HG02885 (cell line): ENCODE measurements at regions not wholly inside any gene's neighbourhood (a gene's known extent, or its start where the extent isn't known, plus 50 kb on each side); places are given as distances from the start of the nearest gene placed in this dataset.
"Not testable (repeated sequence)": the region's sequence is repeated elsewhere in the genome, so short reads cannot be mapped to it uniquely, and the experiment has no call there.

Experiments used
- ATAC-seq: cut with Tn5 transposase; IDR thresholded peaks from one replicate; pipeline ENCODE4 v1.9.1; 2021; ENCODE audit warnings: mild to moderate bottlenecking; ENCODE audit not compliant: unreplicated experiment, poor library complexity

- no peak for ATAC-seq
Measured at GRCh38 chr4:138645289-138645688, 370.3 kb upstream of the NOCT start.

GRCh38 chr4:138644322-138644721 lies 371.3 kb upstream of the NOCT start:
- no peak for ATAC-seq

DNA sequence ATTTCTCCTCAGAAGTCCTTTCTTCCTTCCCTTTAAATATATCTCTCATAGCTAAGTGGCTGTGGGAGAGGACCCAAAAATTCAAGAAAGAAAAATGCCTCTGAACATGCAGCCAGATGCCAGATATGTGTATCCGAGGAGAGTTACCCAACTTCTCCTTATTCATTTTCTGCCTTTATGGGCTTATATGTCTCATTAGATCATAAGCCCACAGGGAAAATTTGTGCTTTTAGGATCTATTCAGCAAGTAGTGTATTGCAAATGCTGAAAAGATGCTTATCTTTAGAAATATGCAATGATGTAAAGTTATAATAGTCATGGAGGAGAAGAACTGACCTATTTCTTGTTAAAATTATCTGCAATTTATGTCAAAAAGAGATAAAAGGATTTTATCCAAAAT lies 371.8 kb upstream of the NOCT start:
- no peak for ATAC-seq

DNA sequence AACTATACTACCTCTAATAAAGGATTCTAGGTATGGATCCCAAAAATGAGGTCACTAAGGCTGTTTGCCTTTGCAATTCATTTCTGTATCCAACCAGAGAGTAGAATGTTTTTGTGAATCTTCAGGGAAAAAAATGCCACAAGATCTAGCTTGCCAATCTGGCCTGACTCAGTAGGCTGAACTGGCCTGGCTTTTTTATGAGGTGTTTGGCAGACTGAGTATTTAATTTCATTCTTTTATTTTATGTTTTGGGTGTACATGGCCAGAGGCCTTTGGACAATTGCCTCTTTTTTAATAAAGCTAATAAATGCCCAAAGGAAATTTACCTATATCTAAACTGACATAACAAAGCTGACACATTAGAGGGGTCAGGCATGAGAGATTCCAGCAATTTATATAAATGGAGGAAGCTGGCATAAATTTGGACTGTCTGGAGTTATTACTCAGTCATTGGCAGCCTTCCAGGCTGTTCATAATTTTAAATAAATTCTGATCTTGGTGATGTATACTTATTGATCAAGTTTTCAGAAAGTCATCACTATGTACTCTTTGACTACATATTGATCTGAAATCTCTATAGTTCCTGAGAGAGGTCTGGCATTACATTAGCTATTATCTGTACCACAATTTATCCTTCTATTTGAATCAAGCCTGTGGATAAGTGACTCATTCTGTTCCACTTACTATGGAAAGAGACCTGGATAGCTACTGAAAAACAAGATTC lies 376.4 kb upstream of the NOCT start:
- ATAC-seq = no peak

DNA sequence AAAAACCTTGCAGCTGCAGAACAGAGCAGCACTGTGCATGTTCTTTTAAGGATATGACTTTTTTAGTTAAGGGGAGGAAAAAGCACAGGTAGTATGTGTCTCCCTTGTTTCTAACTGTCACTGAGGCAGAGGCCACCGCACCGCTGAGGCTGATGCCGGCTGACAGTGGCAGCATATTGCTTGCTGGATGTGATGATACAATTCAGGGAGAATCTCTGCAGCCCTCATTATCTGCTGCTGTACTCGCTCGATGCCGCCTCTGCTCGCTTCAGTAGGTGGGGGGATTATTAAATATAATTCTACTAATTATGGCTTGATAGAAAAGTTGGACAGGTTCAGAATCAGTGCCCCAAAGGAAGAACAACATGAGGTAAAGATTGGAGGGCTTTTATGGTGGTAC lies 378.8 kb upstream of the NOCT start:
- no peak for ATAC-seq

- ATAC-seq = no peak
Measured at GRCh38 chr4:138634915-138635314, 380.7 kb upstream of the NOCT start.

- ATAC-seq = no peak
Measured at GRCh38 chr4:138633580-138633904, 382.0 kb upstream of the NOCT start.

DNA sequence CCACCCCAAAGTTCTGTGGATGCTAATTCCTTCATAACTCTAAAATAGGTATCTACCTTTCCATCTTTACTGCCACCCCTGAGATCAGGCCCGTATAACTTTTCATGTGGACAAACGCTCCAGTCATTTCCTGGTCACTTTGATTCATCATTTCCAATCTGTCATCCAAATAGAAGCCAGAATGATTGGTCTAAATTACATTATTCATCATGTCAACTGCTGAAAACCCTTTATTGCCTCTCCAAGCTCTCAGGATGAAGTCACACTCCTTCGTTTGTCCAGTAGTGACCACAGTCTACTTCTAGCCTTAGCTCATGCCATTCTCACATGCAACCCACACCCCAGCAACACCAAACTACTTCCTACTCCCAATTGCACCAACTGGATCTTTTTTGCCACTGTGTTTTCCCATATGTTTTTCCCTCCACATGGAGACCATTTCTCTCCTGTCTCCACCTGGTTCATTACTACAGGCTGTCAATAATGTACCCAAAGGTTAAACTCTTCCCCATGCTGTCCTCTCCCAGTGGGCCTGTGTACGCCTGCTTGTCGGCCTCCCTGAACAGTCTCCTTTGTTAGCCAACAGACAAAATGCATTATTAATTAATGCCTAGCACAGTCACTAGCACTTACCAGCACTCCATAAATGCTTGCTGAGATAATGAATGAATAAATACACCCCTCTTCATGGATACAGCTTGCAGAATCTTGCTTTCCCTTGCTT lies 382.6 kb upstream of the NOCT start:
- ATAC-seq = no peak

- ATAC-seq = no peak
Measured at GRCh38 chr4:138630666-138631065, 384.9 kb upstream of the NOCT start.

DNA sequence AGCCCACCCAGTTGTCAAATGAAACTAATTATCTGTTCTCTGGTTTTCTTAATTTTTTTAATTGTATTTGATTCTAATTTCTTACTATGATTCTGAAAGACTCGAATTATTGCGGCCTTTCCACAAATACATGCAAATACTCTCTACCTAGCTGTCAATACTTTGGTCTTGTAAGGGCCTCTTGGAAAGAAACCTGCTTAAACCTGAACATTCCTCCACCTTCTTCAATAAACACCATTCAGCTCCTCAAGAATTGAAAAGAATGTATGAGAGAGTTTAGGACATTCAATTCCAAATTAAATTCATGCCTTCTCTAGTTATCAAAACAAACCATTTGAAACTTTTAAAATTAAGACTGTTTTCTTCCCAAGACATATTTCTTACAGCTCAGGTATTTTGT lies 385.9 kb upstream of the NOCT start:
- no peak for ATAC-seq

- ATAC-seq = no peak
Measured at GRCh38 chr4:138627096-138627495, 384.9 kb upstream of the SLC7A11 start.

GRCh38 chr4:138622362-138622761 lies 380.2 kb upstream of the SLC7A11 start:
- not testable (repeated sequence) for ATAC-seq

GRCh38 chr4:138616775-138617174 lies 374.6 kb upstream of the SLC7A11 start:
- ATAC-seq = no peak

DNA sequence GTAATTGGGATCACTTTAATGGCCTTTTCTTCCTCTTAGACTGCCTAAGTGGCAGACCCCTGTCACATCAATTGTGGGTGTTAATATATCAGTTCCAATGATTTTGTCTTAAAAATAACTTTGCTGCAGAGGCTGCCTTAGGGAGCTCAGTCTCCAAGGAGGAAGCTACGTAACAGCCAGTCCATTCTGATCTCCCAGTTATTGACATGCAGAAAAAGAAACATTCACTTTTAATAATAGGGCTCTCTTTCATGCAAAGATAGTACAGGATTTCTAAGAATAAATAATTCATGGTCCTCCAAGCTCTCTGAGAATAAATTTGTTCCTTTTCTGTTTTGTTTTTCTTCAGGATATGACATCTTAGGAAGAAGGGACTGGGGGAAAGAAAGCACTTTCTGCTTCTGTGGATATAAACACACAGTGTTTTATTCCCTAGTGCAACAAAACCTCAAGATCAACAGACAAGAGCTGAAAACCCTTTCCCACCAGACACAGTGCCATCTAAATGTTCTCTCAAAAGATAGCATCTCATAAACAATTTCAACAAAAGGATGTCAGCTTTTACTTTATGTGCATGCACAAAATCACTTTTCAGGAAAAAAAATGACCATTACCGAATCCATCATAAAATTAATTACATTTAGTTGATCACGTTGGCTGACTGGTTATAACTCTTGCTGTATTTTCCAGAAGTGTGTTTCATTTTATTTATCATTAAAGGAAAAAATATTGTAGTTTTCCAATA lies 372.4 kb upstream of the SLC7A11 start:
- no peak for ATAC-seq

DNA sequence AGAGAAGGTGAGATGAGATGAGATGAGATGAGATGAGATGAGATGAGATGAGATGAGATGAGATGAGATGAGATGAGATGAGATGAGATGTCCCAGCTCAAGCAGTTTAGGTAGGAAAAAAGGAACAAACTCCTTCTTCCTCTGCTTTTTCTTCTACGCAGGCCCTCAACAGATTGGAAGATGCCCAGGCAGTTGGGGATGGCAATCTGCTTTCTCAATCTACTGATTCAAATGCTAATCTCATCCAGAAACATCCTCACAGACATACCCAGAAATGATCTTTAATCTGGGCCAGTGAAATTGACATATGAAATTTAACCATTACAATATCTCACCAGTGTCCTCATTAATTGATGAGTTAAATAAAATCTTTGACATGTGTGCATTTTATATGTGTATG lies 370.3 kb upstream of the SLC7A11 start:
- no peak for ATAC-seq

DNA sequence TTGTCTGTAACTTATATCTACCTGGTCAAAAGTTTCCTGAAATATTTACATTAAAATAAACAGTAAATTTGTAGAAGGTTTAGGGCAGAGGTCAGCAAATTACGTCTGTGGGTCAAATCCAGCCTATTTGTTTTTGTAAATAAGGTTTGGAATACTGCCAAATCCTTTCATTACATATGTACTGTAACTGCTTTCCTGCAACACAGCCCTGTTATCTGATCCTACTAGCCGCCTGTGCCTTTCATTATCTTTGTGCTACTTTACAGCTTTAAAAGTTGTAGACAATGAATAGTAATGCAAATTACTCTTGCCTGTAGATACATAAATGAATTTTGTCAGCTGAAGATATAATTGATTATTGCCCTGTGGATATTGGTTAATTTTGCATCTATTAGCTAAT lies 369.6 kb upstream of the SLC7A11 start:
- no peak for ATAC-seq

- no peak for ATAC-seq
Measured at GRCh38 chr4:138611017-138611416, 368.9 kb upstream of the SLC7A11 start.

DNA sequence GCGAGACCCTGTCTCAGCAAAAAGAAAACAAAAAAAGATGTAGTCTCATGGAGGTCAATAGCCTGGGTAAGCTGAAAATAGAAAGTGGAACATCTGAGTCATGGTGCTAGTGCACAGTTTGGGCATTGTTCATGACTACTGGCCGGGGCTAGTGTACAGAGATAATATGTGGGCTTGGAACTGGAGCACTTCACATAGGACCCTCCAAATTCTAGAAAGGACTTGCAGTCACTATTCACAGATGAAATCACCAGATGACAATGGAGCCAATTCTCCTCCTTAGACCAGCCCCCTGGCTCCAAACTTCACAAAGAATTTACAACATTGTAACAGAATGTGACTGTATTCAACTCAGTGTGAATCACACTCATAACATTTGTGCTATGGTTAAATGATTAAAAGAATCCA lies 367.8 kb upstream of the SLC7A11 start:
- peak; percentile 80 for ATAC-seq

DNA sequence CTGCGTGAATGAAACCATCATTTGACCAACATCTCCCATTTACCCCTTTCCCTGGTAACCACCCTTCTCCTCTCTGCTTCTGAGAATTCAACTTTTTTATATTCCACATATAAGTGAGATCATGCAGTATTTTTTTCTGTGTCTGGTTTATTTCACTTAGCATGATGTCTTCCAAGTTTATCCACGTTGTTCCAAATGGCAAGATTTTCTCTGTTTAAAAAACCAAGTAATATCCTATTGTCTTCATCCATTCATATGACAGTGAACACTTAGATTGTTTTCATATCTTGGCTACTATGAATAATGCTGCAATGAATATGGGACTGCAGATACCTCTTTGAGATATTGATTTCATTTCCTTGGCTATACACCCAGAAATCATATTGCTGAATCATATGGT lies 362.4 kb upstream of the SLC7A11 start:
- no peak for ATAC-seq

- no peak for ATAC-seq
Measured at GRCh38 chr4:138602664-138603063, 360.5 kb upstream of the SLC7A11 start.

DNA sequence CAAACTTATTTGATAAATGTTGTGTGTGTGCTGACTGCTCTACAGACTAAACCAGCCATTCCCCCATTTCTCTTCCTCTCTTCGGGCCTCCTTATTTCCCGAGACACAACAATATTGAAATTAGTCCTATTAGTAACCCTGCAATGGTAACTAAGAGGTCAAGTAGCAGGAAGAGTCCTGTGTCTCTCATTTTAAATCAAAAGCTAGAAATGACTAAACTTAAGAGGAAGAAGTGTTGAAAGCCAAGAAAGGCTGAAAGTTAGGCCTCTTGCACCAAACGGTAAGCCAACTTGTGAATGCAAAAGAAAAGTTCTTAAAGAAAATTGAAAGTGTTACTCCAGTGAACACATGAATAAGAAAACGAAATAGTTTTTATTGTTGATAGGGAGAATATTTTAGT lies 357.8 kb upstream of the SLC7A11 start:
- peak; percentile 77 for ATAC-seq
